Prostate gland (tissue), 2 donors: ENCODE measurements at regions not wholly inside any gene's neighbourhood (a gene's known extent, or its start where the extent isn't known, plus 50 kb on each side); places are given as distances from the start of the nearest gene placed in this dataset.
"Not testable (repeated sequence)": the region's sequence is repeated elsewhere in the genome, so short reads cannot be mapped to it uniquely, and the experiment has no call there.

Source experiments
- CTCF ChIP-seq, 4 experiments: fragments of 200-600 bp in 2 of 4; fragments of 450-650 bp in 2 of 4; sonication (generic) in 2 of 4; IDR thresholded peaks; 1 replicate in 3 of 4; 2 replicates in 1 of 4; pipeline ENCODE4 v1.5.1; 2016 to 2019; ENCODE audit warnings: antibody characterized with exemption in 4 of 4, mild to moderate bottlenecking in 2 of 4, moderate library complexity in 2 of 4
- POLR2A ChIP-seq: fragments of 450-650 bp; IDR thresholded peaks from one replicate; pipeline ENCODE4 v1.6.1; 2016; ENCODE audit warnings: antibody characterized with exemption, mild to moderate bottlenecking
- POLR2AphosphoS5 ChIP-seq: sonication (generic); formaldehyde crosslinking; IDR thresholded peaks from one replicate; pipeline ENCODE4 v1.6.1; 2017; ENCODE audit warnings: antibody characterized with exemption

DNA sequence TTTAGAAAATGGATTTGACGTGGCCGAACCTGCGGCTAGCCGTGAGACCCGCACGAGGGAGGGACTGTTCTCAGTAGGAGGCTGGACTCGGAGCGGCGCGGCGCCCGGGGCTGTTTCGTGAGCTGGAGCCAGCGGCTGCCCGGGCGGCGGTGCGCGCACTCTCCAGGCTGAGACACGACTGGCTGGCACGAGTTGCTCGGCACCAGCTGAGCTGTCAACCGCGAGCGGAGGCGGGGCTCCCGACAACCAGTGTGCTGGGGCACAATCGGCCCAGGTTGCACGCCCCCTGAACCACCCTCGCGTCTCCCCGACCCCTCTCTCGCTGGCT is 58.5 kb upstream of the NBPF26 start:
- not testable (repeated sequence) for TF ChIP-seq CTCF (IDR thresholded peaks at IDR 0.05); POLR2AphosphoS5; POLR2A
